Activated T-cell treated with anti-CD3 and anti-CD28 coated beads, Interleukin-2, amount 50 U/mL, for 72 hours (primary cell): ENCODE measurements at regions not wholly inside any gene's neighbourhood (a gene's known extent, or its start where the extent isn't known, plus 50 kb on each side); places are given as distances from the start of the nearest gene placed in this dataset.

Source experiments
- ATAC-seq, 2 donors: fragments of 150-1000 bp; cut with Tn5 transposase; replicated peaks in 1 of 2; 2 replicates each; pipeline ENCODE4 v1.10.0; 2021; ENCODE audit warnings: moderate library complexity in 2 of 2, mild to moderate bottlenecking in 1 of 2
- DNase-seq, 2 donors: peaks; one replicate each; pipeline ENCODE4 v3.0.0; 2021 to 2022; ENCODE audit warnings: mixed read lengths in 1 of 2
- H3K27ac Mint-ChIP-seq: one replicate; pipeline ENCODE4 v1.8.0; 2022; ENCODE audit warnings: mild to moderate bottlenecking, moderate library complexity, mixed read lengths
- H3K27me3 Mint-ChIP-seq: one replicate; pipeline ENCODE4 v1.8.0; 2022; ENCODE audit warnings: low read depth, mixed read lengths
- H3K36me3 Mint-ChIP-seq, 2 donors: one replicate each; pipeline ENCODE4 v1.8.0; 2022; ENCODE audit warnings: mixed read lengths in 2 of 2, mild to moderate bottlenecking in 1 of 2; ENCODE audit not compliant: insufficient read depth in 2 of 2
- H3K4me1 Mint-ChIP-seq: one replicate; pipeline ENCODE4 v1.8.0; 2022; ENCODE audit warnings: low read depth, mixed read lengths
- H3K4me3 Mint-ChIP-seq, 2 donors: one replicate each; pipeline ENCODE4 v1.8.0; 2022; ENCODE audit warnings: mild to moderate bottlenecking in 2 of 2, mixed read lengths in 2 of 2, moderate library complexity in 2 of 2
- H3K9me3 Mint-ChIP-seq, 2 donors: one replicate each; pipeline ENCODE4 v1.8.0; 2022; ENCODE audit warnings: mixed read lengths in 2 of 2

DNA sequence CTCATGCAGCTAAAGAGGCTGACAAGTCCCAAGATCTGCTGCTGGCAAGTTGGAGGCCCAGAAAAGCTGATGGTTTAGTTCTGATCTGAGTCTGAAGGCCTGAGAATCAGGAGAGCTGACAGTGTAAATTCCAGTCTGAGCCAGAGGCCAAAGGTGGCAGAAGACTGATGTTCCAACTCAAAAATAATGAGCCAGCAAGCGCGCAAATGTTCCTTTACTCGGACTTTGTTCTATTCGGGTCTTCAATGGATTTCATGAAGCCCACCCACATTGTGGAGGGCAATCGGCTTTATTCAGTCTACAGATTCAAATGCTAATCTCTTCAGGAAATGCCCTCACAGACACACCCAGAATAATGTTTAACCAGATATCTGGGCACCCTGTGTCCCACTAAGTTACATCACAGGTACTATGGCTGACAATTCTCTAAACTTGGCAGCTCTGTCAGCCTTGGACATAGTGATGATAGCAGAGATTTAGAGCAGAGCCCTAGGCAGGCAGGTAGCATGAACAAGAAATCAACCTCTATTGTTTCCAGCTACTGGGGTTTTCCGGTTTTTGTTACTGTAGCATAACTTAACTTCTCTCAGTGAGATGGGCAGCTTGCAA, 318.5 kb downstream of the HRH4 start:
- Mint-ChIP-seq H3K27ac (no peak overlapping the region), H3K27me3 (peaks cover 6% of the 10 kb centered on the region), H3K36me3 (no peaks in the 10 kb centered on the region), H3K9me3 (no peaks in the 10 kb centered on the region), H3K4me1 (no peaks in the 10 kb centered on the region), H3K4me3 (no peak overlapping the region)
- ATAC-seq (no peak), DNase-seq (no peak)

GRCh38 chr18:24782566-24782965, 322.1 kb downstream of the HRH4 start:
- H3K4me3 Mint-ChIP-seq = no peak overlapping the region
- H3K9me3 Mint-ChIP-seq = no peaks in the 10 kb centered on the region
- DNase-seq (no peak), ATAC-seq (no peak)
- peaks cover 6% of the 10 kb centered on the region for H3K27me3 Mint-ChIP-seq
- H3K27ac Mint-ChIP-seq = no peak overlapping the region
- no peaks in the 10 kb centered on the region for H3K4me1 Mint-ChIP-seq
- no peaks in the 10 kb centered on the region for H3K36me3 Mint-ChIP-seq

DNA sequence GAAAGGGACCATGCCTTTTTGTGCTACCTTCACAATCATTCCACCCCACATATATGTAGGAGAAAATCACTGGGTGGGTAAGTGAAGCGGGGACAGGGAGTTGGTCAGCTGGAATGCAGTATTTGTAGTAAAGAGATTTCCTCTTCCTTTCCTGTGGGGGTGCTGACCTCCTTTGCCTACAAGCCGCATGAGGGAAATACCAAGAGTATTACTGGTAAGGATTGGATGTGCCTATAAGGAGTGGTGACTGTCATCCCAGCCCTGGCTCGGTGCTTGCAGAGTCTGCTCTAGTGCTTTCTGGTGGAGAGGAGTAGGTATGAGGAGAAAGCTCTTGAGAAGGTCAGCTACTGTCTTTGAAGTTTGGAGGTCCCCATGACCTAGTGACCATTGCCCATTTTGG, 324.6 kb downstream of the HRH4 start:
- Mint-ChIP-seq H3K9me3 (peaks cover 0 to 3% of the 10 kb centered on the region in 2 donors), H3K27me3 (peaks cover 6% of the 10 kb centered on the region), H3K4me3 (no peak overlapping the region)

GRCh38 chr18:24786027-24786426, 325.6 kb downstream of the HRH4 start:
- Mint-ChIP-seq H3K9me3 (peaks cover 0 to 3% of the 10 kb centered on the region in 2 donors), H3K27ac (no peak overlapping the region), H3K4me1 (no peaks in the 10 kb centered on the region), H3K27me3 (peaks cover 6% of the 10 kb centered on the region), H3K36me3 (no peaks in the 10 kb centered on the region), H3K4me3 (no peak overlapping the region)
- DNase-seq (no peak), ATAC-seq (no peak)

More for the DNA sequence above, 324.6 kb downstream of the HRH4 start:
- DNase-seq = no peak
- H3K27ac Mint-ChIP-seq = no peak overlapping the region
- H3K4me1 Mint-ChIP-seq = no peaks in the 10 kb centered on the region
- no peaks in the 10 kb centered on the region for H3K36me3 Mint-ChIP-seq
- ATAC-seq = no peak

DNA sequence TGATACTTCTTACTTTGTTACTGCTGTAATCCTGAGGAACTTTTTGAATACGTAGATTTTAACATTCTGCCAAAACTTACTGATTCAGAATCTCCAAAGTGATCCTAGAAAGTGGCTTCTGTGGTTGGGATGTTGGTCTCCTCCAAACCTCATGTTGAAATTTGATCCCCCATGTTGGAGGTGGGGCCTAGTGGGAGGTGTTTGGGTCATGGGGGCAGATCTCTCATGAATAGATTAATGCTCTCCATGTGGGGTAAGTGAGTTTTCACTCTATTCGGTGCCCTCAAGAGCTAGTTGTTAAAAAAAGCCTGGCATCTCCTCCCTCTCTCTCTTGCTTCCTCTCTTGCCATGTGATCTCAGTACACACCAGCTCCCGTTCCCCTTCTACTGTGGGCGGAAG, 329.9 kb downstream of the HRH4 start:
- ATAC-seq (no peak), DNase-seq (no peak)
- no peak overlapping the region for H3K27ac Mint-ChIP-seq
- H3K4me1 Mint-ChIP-seq = no peaks in the 10 kb centered on the region
- no peak overlapping the region for H3K4me3 Mint-ChIP-seq
- H3K36me3 Mint-ChIP-seq = no peaks in the 10 kb centered on the region
- peaks cover 6% of the 10 kb centered on the region for H3K27me3 Mint-ChIP-seq
- H3K9me3 Mint-ChIP-seq = peaks cover 0 to 3% of the 10 kb centered on the region in 2 donors

GRCh38 chr18:24791751-24792545, 331.5 kb downstream of the HRH4 start:
- no peaks in the 10 kb centered on the region for H3K4me1 Mint-ChIP-seq
- H3K36me3 Mint-ChIP-seq = peaks cover 0 to 1% of the 10 kb centered on the region in 2 donors
- H3K9me3 Mint-ChIP-seq = peaks cover 0 to 3% of the 10 kb centered on the region in 2 donors
- H3K27me3 Mint-ChIP-seq = peaks cover 6% of the 10 kb centered on the region
- no peak for DNase-seq
- no peak for ATAC-seq
- H3K4me3 Mint-ChIP-seq = no peak overlapping the region
- no peak overlapping the region for H3K27ac Mint-ChIP-seq

- peaks cover 6% of the 10 kb centered on the region for H3K27me3 Mint-ChIP-seq
- no peaks in the 10 kb centered on the region for H3K4me1 Mint-ChIP-seq
- DNase-seq (no peak), ATAC-seq (no peak)
- H3K9me3 Mint-ChIP-seq = no peaks in the 10 kb centered on the region
- H3K36me3 Mint-ChIP-seq = peaks cover 0 to 1% of the 10 kb centered on the region in 2 donors
- H3K27ac Mint-ChIP-seq = no peak overlapping the region
- H3K4me3 Mint-ChIP-seq = no peak overlapping the region
Observed at GRCh38 chr18:24793742-24794141, 333.3 kb downstream of the HRH4 start.

DNA sequence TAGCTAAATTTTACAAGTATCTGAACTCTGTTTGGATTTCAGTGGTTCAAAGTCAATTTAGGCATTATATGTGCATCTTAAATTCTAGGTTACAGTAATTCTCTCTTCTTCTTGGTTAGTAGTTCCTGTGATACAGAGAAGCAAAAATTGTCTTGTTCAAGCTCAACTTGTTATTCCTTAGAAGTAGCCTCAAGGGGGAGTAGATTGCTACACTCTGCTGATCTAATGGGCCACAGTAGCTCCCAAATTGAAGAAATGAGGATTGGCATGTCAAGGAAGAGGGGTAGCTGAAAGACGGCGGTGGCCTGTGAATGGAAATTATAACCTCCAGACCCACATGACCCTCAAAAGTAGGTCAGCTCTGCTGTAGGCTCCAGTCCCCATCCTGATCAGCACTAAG, 334.7 kb downstream of the HRH4 start:
- Mint-ChIP-seq H3K4me3 (no peak overlapping the region), H3K36me3 (peaks cover 0 to 1% of the 10 kb centered on the region in 2 donors), H3K9me3 (no peaks in the 10 kb centered on the region), H3K27ac (no peak overlapping the region), H3K27me3 (peaks cover 12% of the 10 kb centered on the region), H3K4me1 (no peaks in the 10 kb centered on the region)
- ATAC-seq = no peak
- no peak for DNase-seq

DNA sequence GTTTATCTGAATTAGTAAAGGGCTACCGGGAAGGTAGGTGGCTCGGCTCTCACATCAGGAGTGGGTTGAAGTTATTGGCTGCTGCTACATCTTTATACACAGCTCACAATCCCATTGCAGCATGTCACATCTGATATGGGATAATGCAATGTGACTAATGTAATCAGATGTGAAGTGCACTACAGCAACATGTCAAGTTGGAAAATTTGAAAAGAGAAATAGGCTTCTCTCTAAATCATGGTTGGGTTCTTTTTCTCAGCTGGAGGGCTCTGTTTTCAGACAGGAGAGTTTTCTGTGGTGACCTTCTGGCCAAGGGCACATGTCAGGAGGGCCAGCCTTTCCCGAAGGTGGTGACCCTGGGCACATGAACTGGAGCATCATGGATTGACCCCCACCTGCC, 337.5 kb downstream of the HRH4 start:
- ATAC-seq (no peak), DNase-seq (no peak)
- Mint-ChIP-seq H3K27ac (no peak overlapping the region), H3K36me3 (peaks cover 0 to 1% of the 10 kb centered on the region in 2 donors), H3K9me3 (peaks cover 0 to 2% of the 10 kb centered on the region in 2 donors), H3K27me3 (peaks cover 6% of the 10 kb centered on the region), H3K4me1 (no peaks in the 10 kb centered on the region), H3K4me3 (no peak overlapping the region)

- no peak for DNase-seq
- ATAC-seq = no peak
- Mint-ChIP-seq H3K9me3 (peaks cover 0 to 2% of the 10 kb centered on the region in 2 donors), H3K27ac (no peak overlapping the region), H3K36me3 (peaks cover 0 to 1% of the 10 kb centered on the region in 2 donors), H3K4me1 (no peaks in the 10 kb centered on the region), H3K27me3 (peaks cover 6% of the 10 kb centered on the region), H3K4me3 (no peak overlapping the region)
Observed at GRCh38 chr18:24799176-24799575, 338.7 kb downstream of the HRH4 start.

DNA sequence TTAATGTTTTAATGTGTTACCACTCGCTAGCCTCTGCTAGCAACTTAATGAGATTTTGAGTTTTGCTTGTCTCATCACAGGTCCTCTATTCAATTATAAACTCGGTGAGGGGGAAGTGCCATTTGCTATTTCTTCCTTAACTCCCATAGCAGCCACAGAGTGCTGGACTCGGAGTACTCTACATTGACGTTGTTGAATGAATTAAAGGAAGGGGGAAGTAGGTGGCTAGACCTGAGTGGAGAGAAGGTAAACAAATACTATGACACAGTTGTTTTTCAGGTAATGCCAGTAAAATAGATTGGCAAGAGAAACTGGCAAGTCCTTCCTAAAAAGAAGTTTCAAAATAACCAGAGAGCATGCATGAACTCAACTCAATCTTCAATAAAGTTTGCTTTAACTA, 339.3 kb downstream of the HRH4 start:
- ATAC-seq (no peak), DNase-seq (no peak)
- Mint-ChIP-seq H3K27me3 (peaks cover 6% of the 10 kb centered on the region), H3K4me3 (no peak overlapping the region), H3K4me1 (no peaks in the 10 kb centered on the region), H3K9me3 (peaks cover 0 to 2% of the 10 kb centered on the region in 2 donors), H3K27ac (no peak overlapping the region), H3K36me3 (peaks cover 0 to 1% of the 10 kb centered on the region in 2 donors)

GRCh38 chr18:24801001-24801400, 340.6 kb downstream of the HRH4 start:
- no peaks in the 10 kb centered on the region for H3K4me1 Mint-ChIP-seq
- ATAC-seq = no peak
- DNase-seq = no peak
- H3K36me3 Mint-ChIP-seq = no peaks in the 10 kb centered on the region
- H3K9me3 Mint-ChIP-seq = peaks cover 0 to 2% of the 10 kb centered on the region in 2 donors
- peaks cover 6% of the 10 kb centered on the region for H3K27me3 Mint-ChIP-seq
- H3K4me3 Mint-ChIP-seq = no peak overlapping the region
- no peak overlapping the region for H3K27ac Mint-ChIP-seq

- DNase-seq = no peak
- no peaks in the 10 kb centered on the region for H3K4me1 Mint-ChIP-seq
- H3K36me3 Mint-ChIP-seq = no peaks in the 10 kb centered on the region
- no peak overlapping the region for H3K27ac Mint-ChIP-seq
- peaks cover 6% of the 10 kb centered on the region for H3K27me3 Mint-ChIP-seq
- no peak for ATAC-seq
- H3K9me3 Mint-ChIP-seq = peaks cover 0 to 6% of the 10 kb centered on the region in 2 donors
- H3K4me3 Mint-ChIP-seq = no peak overlapping the region
Observed at GRCh38 chr18:24802456-24802855, 342.0 kb downstream of the HRH4 start.
